Pancreas (tissue), 10 donors: ENCODE measurements at regions not wholly inside any gene's neighbourhood (a gene's known extent, or its start where the extent isn't known, plus 50 kb on each side); places are given as distances from the start of the nearest gene placed in this dataset.
"Not testable (repeated sequence)": the region's sequence is repeated elsewhere in the genome, so short reads cannot be mapped to it uniquely, and the experiment has no call there.

Experiments
- ATAC-seq, 4 donors: fragments of 200-7000 bp; cut with Tn5 transposase; one replicate each; pipeline versions ENCODE4 v1.8.0 to v1.9.1; 2020; ENCODE audit warnings: mild to moderate bottlenecking in 4 of 4, moderate library complexity in 4 of 4
- DNase-seq, 6 donors: peaks; one replicate each; pipeline ENCODE4 v3.0.0-alpha.2; 2020
- FAIRE-seq: peaks from 2 replicates; lab custom pipeline; 2012; peaks lifted over from hg19 to GRCh38; lab: Jason Lieb, UNC
- H3K27ac ChIP-seq, 4 donors: fragments of 200-600 bp; sonication (generic); 1 replicate in 3 of 4; 2 replicates in 1 of 4; pipeline versions ENCODE4 v1.5.0 to v1.8.0; 2020
- H3K27me3 ChIP-seq, 4 donors: fragments of 200-600 bp; one replicate each; pipeline ENCODE4 v1.8.0; 2021
- H3K36me3 ChIP-seq, 3 donors: fragments of 200-600 bp; sonication (generic) in 1 of 3; one replicate each; pipeline versions ENCODE4 v1.5.0 to v1.8.0; 2020 to 2021
- H3K4me1 ChIP-seq, 3 donors: fragments of 200-600 bp; one replicate each; pipeline ENCODE4 v1.8.0; 2021
- H3K4me3 ChIP-seq, 4 donors: fragments of 200-600 bp; sonication (generic) in 2 of 4; one replicate each; pipeline versions ENCODE4 v1.5.0 to v1.8.0; 2020 to 2021
- H3K9me3 ChIP-seq, 4 donors: fragments of 200-600 bp; one replicate each; pipeline ENCODE4 v1.8.0; 2021
- CTCF ChIP-seq, 4 donors: fragments of 200-600 bp; sonication (generic) in 3 of 4; IDR thresholded peaks; one replicate each; pipeline versions ENCODE4 v1.5.0 to v1.8.0; 2021; ENCODE audit warnings: antibody characterized with exemption in 4 of 4
- WGBS, 2 donors: extraction: QIAGEN DNeasy Blood & Tissue Kit; methylation state at CpG; one replicate each; pipeline ENCODE4 v1.1.7; 2013; 5-methylcytosine and 5-hydroxymethylcytosine counted together
- intact Hi-C, 3 donors: fragments of 100-400 bp; cut with DNase I; formaldehyde crosslinking; loops; one replicate each; pipeline versions ENCODE4 v1.11.1 to v1.14.2; 2022
- donor health status: healthy with polysubstance abuse.
- donor health status: DM: no; HTN: no; CAD: no; lungs with moderate emphysema.
- donor health status: DM: no; HTN: no; CAD: no.
- donor health status: control.
- donor health status: control.
- donor health status: Bipolar disorder and iron deficiency.
- donor health status: DM: yes; HTN: yes; CAD: no.
- donor health status: DM: no; HTN: no; CAD: no.
- donor health status: DM: no; HTN: no; CAD: no.
- donor health status: DM: yes; HTN: yes; CAD: no.

GRCh38 chr2:44061876-44062275 is 66.1 kb upstream of the LRPPRC start:
- ATAC-seq = no peak

GRCh38 chr2:44063033-44063432 is 67.2 kb upstream of the LRPPRC start:
- 35 to 51% methylated on average over 4 of the region's 4 CpGs for WGBS, 2 donors
- Histone ChIP-seq H3K4me1 (peaks cover 0 to 12% (median 6%) of the 10 kb centered on the region in 3 donors), H3K27ac (no peak overlapping the region), H3K36me3 (no peaks in the 10 kb centered on the region), H3K9me3 (no peaks in the 10 kb centered on the region), H3K4me3 (no peak overlapping the region), H3K27me3 (no peaks in the 10 kb centered on the region)
- TF ChIP-seq CTCF (IDR thresholded peaks at IDR 0.05) = no peak
- intact Hi-C loops = no loop called here
- peak in 3 of 4 donors; percentile 85 to 96 (median 92) for ATAC-seq
- FAIRE-seq = no peak
- DNase-seq = peak in 5 of 6 donors; percentile 21 to 76 (median 64)

More at GRCh38 chr2:44061876-44062275, 66.1 kb upstream of the LRPPRC start:
- Histone ChIP-seq H3K4me1 (peaks cover 0 to 12% (median 6%) of the 10 kb centered on the region in 3 donors), H3K36me3 (no peaks in the 10 kb centered on the region), H3K4me3 (no peak overlapping the region), H3K9me3 (no peaks in the 10 kb centered on the region), H3K27ac (no peak overlapping the region), H3K27me3 (no peaks in the 10 kb centered on the region)
- DNase-seq (no peak), FAIRE-seq (no peak)
- no peak for TF ChIP-seq CTCF (IDR thresholded peaks at IDR 0.05)
- intact Hi-C loops = no loop called here
- WGBS, 2 donors = 81 to 82% methylated on average over 7 of the region's 7 CpGs

- DNase-seq, H3K9me3 ChIP-seq, intact Hi-C loops, ATAC-seq, H3K27me3 ChIP-seq, H3K4me3 ChIP-seq, H3K27ac ChIP-seq, FAIRE-seq, H3K36me3 ChIP-seq: not testable (repeated sequence)
- 97 to 99% methylated on average over 6 of the region's 6 CpGs for WGBS, 2 donors
- H3K4me1 ChIP-seq = peaks cover 0 to 12% (median 6%) of the 10 kb centered on the region in 3 donors
Observed at GRCh38 chr2:44064281-44064680, 68.5 kb upstream of the LRPPRC start.

GRCh38 chr2:44067012-44067790 is 71.4 kb upstream of the LRPPRC start:
- H3K36me3 ChIP-seq, FAIRE-seq, H3K4me3 ChIP-seq, ATAC-seq, H3K9me3 ChIP-seq, H3K27me3 ChIP-seq, H3K27ac ChIP-seq, intact Hi-C loops: not testable (repeated sequence)
- DNase-seq = peak in 1 of 6 donors; percentile 68
- WGBS, 2 donors = 97% methylated on average over 21 to 41 of the region's 57 CpGs
- peaks cover 0 to 12% (median 6%) of the 10 kb centered on the region in 3 donors for H3K4me1 ChIP-seq

- intact Hi-C loops, FAIRE-seq, H3K36me3 ChIP-seq, H3K4me3 ChIP-seq, DNase-seq, ATAC-seq, H3K9me3 ChIP-seq, H3K27me3 ChIP-seq, H3K27ac ChIP-seq: not testable (repeated sequence)
- WGBS, 2 donors = 97% methylated on average over 14 to 21 of the region's 22 CpGs
- H3K4me1 ChIP-seq = peaks cover 0 to 12% (median 6%) of the 10 kb centered on the region in 3 donors
Observed at GRCh38 chr2:44067791-44068181, 72.0 kb upstream of the LRPPRC start.

- ATAC-seq (no peak), DNase-seq (no peak), FAIRE-seq (no peak)
- Histone ChIP-seq H3K27me3 (no peaks in the 10 kb centered on the region), H3K4me1 (no peaks in the 10 kb centered on the region), H3K27ac (no peak overlapping the region), H3K36me3 (no peaks in the 10 kb centered on the region), H3K4me3 (no peak overlapping the region), H3K9me3 (no peaks in the 10 kb centered on the region)
- 80 to 95% methylated on average over 2 of the region's 2 CpGs for WGBS, 2 donors
- TF ChIP-seq CTCF (IDR thresholded peaks at IDR 0.05) = no peak
- intact Hi-C loops = no loop called here
Observed at GRCh38 chr2:44071454-44072046, 75.8 kb upstream of the LRPPRC start.

- ATAC-seq, H3K27me3 ChIP-seq, H3K36me3 ChIP-seq, intact Hi-C loops, H3K27ac ChIP-seq, H3K4me3 ChIP-seq, FAIRE-seq, H3K4me1 ChIP-seq, DNase-seq, H3K9me3 ChIP-seq: not testable (repeated sequence)
- 84 to 94% methylated on average over 3 of the region's 3 CpGs for WGBS, 2 donors
Observed at GRCh38 chr2:44073667-44074066, 77.9 kb upstream of the LRPPRC start.

GRCh38 chr2:44074795-44075194 is 79.0 kb upstream of the LRPPRC start:
- H3K27me3 ChIP-seq, FAIRE-seq, ATAC-seq, H3K4me3 ChIP-seq, H3K36me3 ChIP-seq, H3K4me1 ChIP-seq, intact Hi-C loops, DNase-seq, H3K27ac ChIP-seq, H3K9me3 ChIP-seq: not testable (repeated sequence)
- WGBS, 2 donors = 90 to 95% methylated on average over 10 of the region's 10 CpGs
